ENCODE measurements at regions not wholly inside any gene's neighbourhood (a gene's known extent, or its start where the extent isn't known, plus 50 kb on each side); places are given as distances from the start of the nearest gene placed in this dataset.

- no peak overlapping the region for H3K4me2 ChIP-seq (ENCODE audit: low read length)
- H3K9ac ChIP-seq (ENCODE audit: low read length), result no peak overlapping the region
- no peak overlapping the region for H2AFZ ChIP-seq (ENCODE audit: low read depth, low read length)
- H3K4me1 ChIP-seq (ENCODE audit: low read length), result no peaks in the 10 kb centered on the region
- no peaks in the 10 kb centered on the region for H3K36me3 ChIP-seq (replicated peaks; ENCODE audit: low read depth, low read length)
- H3K27ac ChIP-seq (ENCODE audit: low read length), result no peak overlapping the region
- no peaks in the 10 kb centered on the region for H3K27me3 ChIP-seq (ENCODE audit: low read depth, low read length)
- no peak overlapping the region for H3K4me3 ChIP-seq (ENCODE audit: low read length)
- H3K9me3 ChIP-seq (ENCODE audit: insufficient read depth, low read length), result no peaks in the 10 kb centered on the region
- H4K20me1 ChIP-seq (ENCODE audit: insufficient read depth, low read length), result no peaks in the 10 kb centered on the region
- TF ChIP-seq EZH2phosphoT487 (IDR thresholded peaks at IDR 0.05; ENCODE audit: low read depth) (no peak), CTCF (IDR thresholded peaks at IDR 0.05; ENCODE audit: low read depth, low read length) (no peak)
- no peaks in the 10 kb centered on the region for H3K79me2 ChIP-seq (ENCODE audit: low read length)
Measured at GRCh38 chr6:1086446-1087153, 225.3 kb upstream of the FOXQ1 start.

- H2AFZ ChIP-seq (ENCODE audit: low read depth, low read length), result no peak overlapping the region
- H3K27ac ChIP-seq (ENCODE audit: low read length), result no peak overlapping the region
- no peak overlapping the region for H3K4me3 ChIP-seq (ENCODE audit: low read length)
- no peaks in the 10 kb centered on the region for H3K79me2 ChIP-seq (ENCODE audit: low read length)
- H3K9ac ChIP-seq (ENCODE audit: low read length), result no peak overlapping the region
- no peak overlapping the region for H3K4me2 ChIP-seq (ENCODE audit: low read length)
- no peaks in the 10 kb centered on the region for H4K20me1 ChIP-seq (ENCODE audit: insufficient read depth, low read length)
- no peaks in the 10 kb centered on the region for H3K27me3 ChIP-seq (ENCODE audit: low read depth, low read length)
- H3K4me1 ChIP-seq (ENCODE audit: low read length), result no peaks in the 10 kb centered on the region
- H3K36me3 ChIP-seq (replicated peaks; ENCODE audit: low read depth, low read length), result no peaks in the 10 kb centered on the region
- no peaks in the 10 kb centered on the region for H3K9me3 ChIP-seq (ENCODE audit: insufficient read depth, low read length)
- TF ChIP-seq EZH2phosphoT487 (IDR thresholded peaks at IDR 0.05; ENCODE audit: low read depth) (no peak), CTCF (IDR thresholded peaks at IDR 0.05; ENCODE audit: low read depth, low read length) (no peak)
Measured at GRCh38 chr6:1082285-1082935, 229.5 kb upstream of the FOXQ1 start.

- Histone ChIP-seq H3K4me1 (ENCODE audit: low read length) (no peaks in the 10 kb centered on the region), H3K79me2 (ENCODE audit: low read length) (no peaks in the 10 kb centered on the region), H3K4me3 (ENCODE audit: low read length) (no peak overlapping the region), H4K20me1 (ENCODE audit: insufficient read depth, low read length) (no peaks in the 10 kb centered on the region), H3K4me2 (ENCODE audit: low read length) (no peak overlapping the region), H3K27ac (ENCODE audit: low read length) (no peak overlapping the region), H3K36me3 (replicated peaks; ENCODE audit: low read depth, low read length) (no peaks in the 10 kb centered on the region), H3K27me3 (ENCODE audit: low read depth, low read length) (no peaks in the 10 kb centered on the region), H3K9me3 (ENCODE audit: insufficient read depth, low read length) (no peaks in the 10 kb centered on the region), H2AFZ (ENCODE audit: low read depth, low read length) (no peak overlapping the region), H3K9ac (ENCODE audit: low read length) (no peak overlapping the region)
- TF ChIP-seq EZH2phosphoT487 (IDR thresholded peaks at IDR 0.05; ENCODE audit: low read depth), result no peak
- TF ChIP-seq CTCF (IDR thresholded peaks at IDR 0.05; ENCODE audit: low read depth, low read length), result no peak
Measured at GRCh38 chr6:1081551-1082284, 230.2 kb upstream of the FOXQ1 start.
